ENCODE measurements at regions not wholly inside any gene's neighbourhood (a gene's known extent, or its start where the extent isn't known, plus 50 kb on each side); places are given as distances from the start of the nearest gene placed in this dataset.

GRCh38 chr1:222457084-222457483 lies 90.8 kb downstream of the HHIPL2 start:
- peaks cover 26% of the 10 kb centered on the region for H3K9me3 ChIP-seq
- no peaks in the 10 kb centered on the region for H4K20me1 ChIP-seq
- TF ChIP-seq Cebpa-rat (IDR thresholded peaks at IDR 0.05): no peak
- H3K9ac ChIP-seq: no peak overlapping the region
- H3K36me3 ChIP-seq: no peaks in the 10 kb centered on the region
- H3K4me2 ChIP-seq: no peak overlapping the region
- H3K27ac ChIP-seq: no peak overlapping the region
- no peak overlapping the region for H3K4me3 ChIP-seq
- no peaks in the 10 kb centered on the region for H3K27me3 ChIP-seq
- peaks cover 14% of the 10 kb centered on the region for H3K4me1 ChIP-seq

DNA sequence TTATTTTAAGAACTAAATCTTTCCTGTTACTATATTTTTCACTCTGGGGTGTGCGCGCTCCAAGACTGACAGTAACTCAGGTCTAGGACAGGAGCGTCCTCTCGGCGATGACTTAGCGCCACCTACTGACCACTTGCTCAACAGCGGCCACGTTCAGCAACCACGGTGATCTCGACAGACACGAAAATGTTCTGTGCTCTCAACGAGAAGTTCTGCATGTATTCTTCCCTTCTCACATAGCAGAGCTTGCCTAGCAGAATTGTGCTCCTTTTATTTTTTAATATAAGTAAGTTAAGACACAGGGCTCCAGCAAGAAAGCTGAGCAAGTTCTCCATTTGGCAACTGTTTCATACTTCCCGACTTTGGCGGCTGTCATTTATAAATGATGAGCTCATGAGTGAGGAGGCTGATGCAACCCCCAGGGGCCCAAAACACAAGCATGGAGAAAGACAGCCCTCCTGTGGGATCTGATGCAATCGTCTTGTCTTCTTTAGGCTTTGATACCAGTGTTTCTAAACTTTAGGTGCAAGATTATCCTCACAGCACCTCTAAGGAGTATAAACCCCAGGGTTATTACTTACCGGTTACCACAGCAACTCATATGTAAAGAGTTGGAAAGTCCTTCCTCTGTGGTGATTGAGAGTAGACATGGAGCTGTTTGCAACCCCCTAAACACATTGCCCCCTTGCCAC lies 92.6 kb downstream of the HHIPL2 start:
- H3K4me3 ChIP-seq: peak overlapping the region; percentile 52
- TF ChIP-seq Cebpa-rat (IDR thresholded peaks at IDR 0.05): peak; percentile 97
- H4K20me1 ChIP-seq: no peaks in the 10 kb centered on the region
- H3K4me1 ChIP-seq: peaks cover 14% of the 10 kb centered on the region
- peak overlapping the region; percentile 62 for H3K4me2 ChIP-seq
- peak overlapping the region; percentile 74 for H3K9ac ChIP-seq
- H3K9me3 ChIP-seq: peaks cover 26% of the 10 kb centered on the region
- no peaks in the 10 kb centered on the region for H3K27me3 ChIP-seq
- H3K36me3 ChIP-seq: no peaks in the 10 kb centered on the region
- peak overlapping the region; percentile 79 for H3K27ac ChIP-seq

GRCh38 chr1:222454782-222455181 lies 93.1 kb downstream of the HHIPL2 start:
- no peak for TF ChIP-seq Cebpa-rat (IDR thresholded peaks at IDR 0.05)
- Histone ChIP-seq H3K27ac (peak overlapping the region; percentile 79), H3K4me3 (no peak overlapping the region), H3K4me1 (peaks cover 14% of the 10 kb centered on the region), H3K27me3 (no peaks in the 10 kb centered on the region), H3K4me2 (peak overlapping the region; percentile 62), H3K9ac (peak overlapping the region; percentile 74), H3K36me3 (no peaks in the 10 kb centered on the region), H4K20me1 (no peaks in the 10 kb centered on the region), H3K9me3 (peaks cover 26% of the 10 kb centered on the region)

- Histone ChIP-seq H3K9me3 (peaks cover 26% of the 10 kb centered on the region), H3K27me3 (no peaks in the 10 kb centered on the region), H3K4me2 (peak overlapping the region; percentile 62; the same call in 1 of the 2 replicates), H3K27ac (no peak overlapping the region; the same call in 1 of the 2 replicates), H3K9ac (no peak overlapping the region), H3K4me3 (no peak overlapping the region), H3K36me3 (no peaks in the 10 kb centered on the region), H3K4me1 (peaks cover 14% of the 10 kb centered on the region), H4K20me1 (no peaks in the 10 kb centered on the region)
- TF ChIP-seq Cebpa-rat (IDR thresholded peaks at IDR 0.05): no peak
Observed at GRCh38 chr1:222454186-222454585, 93.7 kb downstream of the HHIPL2 start.

DNA sequence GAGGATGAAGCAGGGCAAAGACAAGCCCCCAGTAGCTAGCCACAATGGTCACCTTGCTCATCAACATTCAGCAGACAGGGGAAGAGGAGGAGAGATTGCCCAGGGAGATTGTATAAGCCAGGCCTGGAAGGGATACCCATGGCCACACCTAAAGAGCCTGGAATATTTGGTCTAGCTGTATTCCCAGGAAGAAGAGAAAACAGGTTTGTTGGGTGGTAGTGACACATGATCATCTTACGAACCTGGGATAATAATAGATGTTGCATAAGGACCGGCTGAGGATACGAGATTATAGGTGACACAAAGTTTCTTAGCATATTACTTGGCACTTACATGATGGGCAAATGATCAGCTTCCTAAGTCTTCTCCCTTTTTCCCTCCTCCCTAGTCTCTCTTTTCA lies 95.9 kb downstream of the HHIPL2 start:
- no peaks in the 10 kb centered on the region for H4K20me1 ChIP-seq
- no peak overlapping the region for H3K4me2 ChIP-seq
- no peaks in the 10 kb centered on the region for H3K36me3 ChIP-seq
- no peak for TF ChIP-seq Cebpa-rat (IDR thresholded peaks at IDR 0.05)
- H3K4me1 ChIP-seq: peaks cover 14% of the 10 kb centered on the region
- H3K27ac ChIP-seq: no peak overlapping the region
- H3K27me3 ChIP-seq: no peaks in the 10 kb centered on the region
- H3K9ac ChIP-seq: no peak overlapping the region
- H3K9me3 ChIP-seq: peaks cover 6% of the 10 kb centered on the region
- no peak overlapping the region for H3K4me3 ChIP-seq

DNA sequence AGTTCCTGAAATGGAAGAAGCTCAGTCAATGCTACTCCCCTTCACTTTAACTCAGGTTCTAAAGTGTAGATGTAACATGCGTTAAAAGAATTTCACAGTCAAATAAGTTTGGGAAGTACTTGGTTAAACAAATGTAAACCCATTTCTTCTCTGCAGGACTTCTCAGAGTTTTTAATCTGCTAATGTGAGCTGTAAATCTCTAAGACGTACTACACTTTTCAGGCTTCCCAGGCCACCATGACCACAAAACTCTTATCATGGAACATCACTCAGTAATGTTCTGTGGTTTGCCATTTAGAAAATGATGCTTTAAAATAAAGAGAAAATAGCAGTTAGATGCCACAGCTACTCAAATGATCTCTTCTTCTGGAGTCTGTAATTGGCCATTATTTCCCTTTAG lies 104.3 kb downstream of the HHIPL2 start:
- TF ChIP-seq Cebpa-rat (IDR thresholded peaks at IDR 0.05): no peak
- Histone ChIP-seq H3K9ac (no peak overlapping the region), H3K36me3 (no peaks in the 10 kb centered on the region), H3K9me3 (no peaks in the 10 kb centered on the region), H3K4me3 (no peak overlapping the region), H4K20me1 (no peaks in the 10 kb centered on the region), H3K27me3 (no peaks in the 10 kb centered on the region), H3K4me1 (no peaks in the 10 kb centered on the region), H3K27ac (no peak overlapping the region), H3K4me2 (no peak overlapping the region)

- H3K27ac ChIP-seq: no peak overlapping the region
- no peaks in the 10 kb centered on the region for H3K27me3 ChIP-seq
- no peak overlapping the region for H3K9ac ChIP-seq
- no peak overlapping the region for H3K4me2 ChIP-seq
- H3K4me1 ChIP-seq: no peaks in the 10 kb centered on the region
- no peak for TF ChIP-seq Cebpa-rat (IDR thresholded peaks at IDR 0.05)
- H3K9me3 ChIP-seq: no peaks in the 10 kb centered on the region
- H3K4me3 ChIP-seq: no peak overlapping the region
- no peaks in the 10 kb centered on the region for H4K20me1 ChIP-seq
- no peaks in the 10 kb centered on the region for H3K36me3 ChIP-seq
Observed at GRCh38 chr1:222441066-222441465, 106.8 kb downstream of the HHIPL2 start.

DNA sequence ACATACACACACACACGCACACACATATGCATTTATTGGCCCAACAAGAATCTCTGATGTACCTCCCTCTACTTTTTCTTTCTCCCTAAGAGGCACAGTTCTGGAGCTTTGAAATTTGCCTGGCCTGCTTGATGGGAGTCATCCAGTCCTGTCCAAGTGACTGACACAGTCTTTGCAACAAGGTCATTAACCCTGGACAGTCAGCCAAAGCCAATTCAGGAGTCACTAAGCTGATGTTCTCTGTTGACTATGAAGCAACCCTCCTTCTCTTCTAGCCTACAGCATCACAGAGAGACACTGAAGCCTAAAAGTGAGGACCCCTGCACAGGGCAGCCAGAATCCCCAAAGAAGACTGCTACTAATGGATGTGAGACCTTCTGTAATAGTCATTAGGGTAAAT lies 123.1 kb downstream of the HHIPL2 start:
- TF ChIP-seq Cebpa-rat (IDR thresholded peaks at IDR 0.05): no peak
- no peaks in the 10 kb centered on the region for H3K4me1 ChIP-seq
- H3K9me3 ChIP-seq: 0 out of 2 replicates have a peak, but pooled peaks cover 7% of the 10 kb centered on the region
- no peaks in the 10 kb centered on the region for H3K36me3 ChIP-seq
- H3K9ac ChIP-seq: no peak overlapping the region
- H3K4me2 ChIP-seq: no peak overlapping the region
- H3K27me3 ChIP-seq: no peaks in the 10 kb centered on the region
- no peak overlapping the region for H3K27ac ChIP-seq
- H3K4me3 ChIP-seq: no peak overlapping the region
- H4K20me1 ChIP-seq: no peaks in the 10 kb centered on the region

DNA sequence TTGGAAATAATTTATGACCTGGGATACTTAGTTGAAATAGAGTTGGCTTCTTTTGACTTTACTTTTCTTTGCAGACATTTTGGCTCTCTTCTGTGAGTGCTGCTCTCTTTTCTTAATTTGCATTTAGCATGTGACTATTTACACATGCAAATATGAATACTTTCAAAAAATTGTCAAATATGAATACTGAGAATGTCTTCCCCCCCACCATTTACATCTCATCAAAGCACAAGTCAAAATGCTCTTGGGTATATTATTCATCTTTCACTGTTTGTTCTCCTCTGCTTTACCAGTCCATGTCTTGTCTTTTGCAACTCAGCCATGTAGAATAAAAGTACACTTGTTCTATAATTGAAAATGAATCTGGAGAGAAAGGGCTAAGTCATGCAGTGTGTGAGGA lies 126.5 kb downstream of the HHIPL2 start:
- H3K36me3 ChIP-seq: no peaks in the 10 kb centered on the region
- TF ChIP-seq Cebpa-rat (IDR thresholded peaks at IDR 0.05): no peak

DNA sequence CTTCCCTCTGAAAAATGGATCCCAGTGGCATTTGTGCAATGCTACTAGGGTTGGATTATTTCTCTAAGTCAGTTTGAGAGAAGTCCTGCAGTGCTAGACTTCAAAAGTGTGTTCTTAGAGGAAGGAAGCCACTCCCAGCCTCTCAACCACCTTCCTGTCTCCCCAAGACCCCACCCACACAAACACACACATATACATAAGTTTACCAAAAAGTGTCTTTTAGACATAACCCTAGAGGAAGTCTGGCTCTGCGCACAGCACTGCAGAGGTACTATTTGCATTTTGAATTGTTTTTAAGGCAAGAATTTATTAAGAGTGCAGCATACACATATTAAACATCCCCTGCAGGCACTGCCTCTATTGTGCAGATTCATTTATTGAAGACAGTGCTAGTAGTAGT lies 127.3 kb downstream of the HHIPL2 start:
- H3K4me3 ChIP-seq: no peak overlapping the region
- H3K4me2 ChIP-seq: no peak overlapping the region
- H3K9ac ChIP-seq: no peak overlapping the region
- H3K9me3 ChIP-seq: 0 out of 2 replicates have a peak, but pooled peaks cover 2% of the 10 kb centered on the region
- H3K27ac ChIP-seq: no peak overlapping the region
- no peaks in the 10 kb centered on the region for H3K36me3 ChIP-seq
- H3K27me3 ChIP-seq: no peaks in the 10 kb centered on the region
- no peaks in the 10 kb centered on the region for H3K4me1 ChIP-seq
- no peaks in the 10 kb centered on the region for H4K20me1 ChIP-seq
- TF ChIP-seq Cebpa-rat (IDR thresholded peaks at IDR 0.05): no peak

More for the DNA sequence above, 126.5 kb downstream of the HHIPL2 start:
- Histone ChIP-seq H4K20me1 (no peaks in the 10 kb centered on the region), H3K4me3 (no peak overlapping the region), H3K9ac (no peak overlapping the region), H3K9me3 (0 out of 2 replicates have a peak, but pooled peaks cover 7% of the 10 kb centered on the region), H3K4me1 (no peaks in the 10 kb centered on the region), H3K27ac (no peak overlapping the region), H3K4me2 (no peak overlapping the region), H3K27me3 (no peaks in the 10 kb centered on the region)

All from BLaER1 (cell line).